ENCODE measurements at regions not wholly inside any gene's neighbourhood (a gene's known extent, or its start where the extent isn't known, plus 50 kb on each side); places are given as distances from the start of the nearest gene placed in this dataset.
A peak's percentile ranks its signal among the peaks of the same experiment; 100 is the strongest.

DNA sequence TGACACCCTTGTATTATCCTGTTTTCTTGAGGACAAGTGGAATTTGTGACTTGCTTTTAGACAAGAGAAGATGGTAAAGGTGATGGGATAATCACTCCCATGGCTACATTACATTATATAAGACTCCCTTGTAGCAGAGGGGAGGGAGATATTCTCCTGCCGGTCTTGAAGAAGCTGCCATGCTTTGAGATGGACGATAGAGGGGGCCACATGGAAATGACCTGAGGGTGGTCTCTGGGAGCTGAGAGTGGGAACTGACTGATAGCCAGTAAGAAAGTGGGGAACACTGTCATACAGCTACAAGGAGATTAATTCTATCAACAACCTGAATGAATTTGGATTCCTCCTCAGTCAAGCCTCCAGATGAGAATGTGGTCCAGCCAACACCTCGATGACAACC, 540.1 kb downstream of the NTRK3 start:
- peaks cover 0 to 5% (median 0%) of the 10 kb centered on the region in 7 donors for H3K27me3 ChIP-seq
- no peaks in the 10 kb centered on the region for H3K9me3 ChIP-seq
- H3K4me3 ChIP-seq, result no peak overlapping the region
- no peak for ATAC-seq
- intact Hi-C loops (cut with DNase I), result no loop called here
- no peak for DNase-seq
- WGBS, 2 donors, result 48 to 54% methylated on average over 3 of the region's 3 CpGs
- TF ChIP-seq, protein P1, sequence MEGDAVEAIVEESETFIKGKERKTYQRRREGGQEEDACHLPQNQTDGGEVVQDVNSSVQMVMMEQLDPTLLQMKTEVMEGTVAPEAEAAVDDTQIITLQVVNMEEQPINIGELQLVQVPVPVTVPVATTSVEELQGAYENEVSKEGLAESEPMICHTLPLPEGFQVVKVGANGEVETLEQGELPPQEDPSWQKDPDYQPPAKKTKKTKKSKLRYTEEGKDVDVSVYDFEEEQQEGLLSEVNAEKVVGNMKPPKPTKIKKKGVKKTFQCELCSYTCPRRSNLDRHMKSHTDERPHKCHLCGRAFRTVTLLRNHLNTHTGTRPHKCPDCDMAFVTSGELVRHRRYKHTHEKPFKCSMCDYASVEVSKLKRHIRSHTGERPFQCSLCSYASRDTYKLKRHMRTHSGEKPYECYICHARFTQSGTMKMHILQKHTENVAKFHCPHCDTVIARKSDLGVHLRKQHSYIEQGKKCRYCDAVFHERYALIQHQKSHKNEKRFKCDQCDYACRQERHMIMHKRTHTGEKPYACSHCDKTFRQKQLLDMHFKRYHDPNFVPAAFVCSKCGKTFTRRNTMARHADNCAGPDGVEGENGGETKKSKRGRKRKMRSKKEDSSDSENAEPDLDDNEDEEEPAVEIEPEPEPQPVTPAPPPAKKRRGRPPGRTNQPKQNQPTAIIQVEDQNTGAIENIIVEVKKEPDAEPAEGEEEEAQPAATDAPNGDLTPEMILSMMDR (IDR thresholded peaks at IDR 0.05), result no peak
- peaks cover 0 to 13% (median 3%) of the 10 kb centered on the region in 9 donors for H3K4me1 ChIP-seq
- H3K36me3 ChIP-seq, result no peaks in the 10 kb centered on the region
- no peak overlapping the region for H3K27ac ChIP-seq

DNA sequence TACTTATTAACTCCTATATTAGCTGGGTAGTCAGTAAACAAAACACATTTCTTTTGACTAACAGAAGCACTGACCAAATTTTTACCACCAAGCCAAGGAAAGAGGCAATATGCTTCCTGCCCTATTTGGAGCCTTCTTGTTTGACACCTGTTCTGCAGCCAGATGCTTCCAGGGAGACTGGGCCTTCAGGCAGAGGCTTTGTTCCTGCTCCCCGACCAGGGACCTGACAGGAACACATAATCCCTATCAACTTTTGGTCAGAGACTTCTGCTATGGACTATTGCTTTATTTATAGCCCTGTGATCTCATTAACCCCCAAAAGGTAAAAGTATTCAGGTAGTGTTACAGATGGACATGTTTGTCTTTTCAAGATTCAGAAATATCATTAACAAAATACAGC, 541.3 kb downstream of the NTRK3 start:
- H3K36me3 ChIP-seq, result no peaks in the 10 kb centered on the region
- TF ChIP-seq, protein P1 (IDR thresholded peaks at IDR 0.05), result no peak
- intact Hi-C loops (cut with DNase I), result no loop called here
- no peak overlapping the region for H3K4me3 ChIP-seq
- 41 to 43% methylated on average over 1 of the region's 1 CpG for WGBS, 2 donors
- ATAC-seq (no peak), DNase-seq (no peak)
- H3K4me1 ChIP-seq, result peaks cover 0 to 16% (median 3%) of the 10 kb centered on the region in 9 donors
- no peak overlapping the region for H3K27ac ChIP-seq
- no peaks in the 10 kb centered on the region for H3K9me3 ChIP-seq
- H3K27me3 ChIP-seq, result peaks cover 0 to 5% (median 0%) of the 10 kb centered on the region in 7 donors

DNA sequence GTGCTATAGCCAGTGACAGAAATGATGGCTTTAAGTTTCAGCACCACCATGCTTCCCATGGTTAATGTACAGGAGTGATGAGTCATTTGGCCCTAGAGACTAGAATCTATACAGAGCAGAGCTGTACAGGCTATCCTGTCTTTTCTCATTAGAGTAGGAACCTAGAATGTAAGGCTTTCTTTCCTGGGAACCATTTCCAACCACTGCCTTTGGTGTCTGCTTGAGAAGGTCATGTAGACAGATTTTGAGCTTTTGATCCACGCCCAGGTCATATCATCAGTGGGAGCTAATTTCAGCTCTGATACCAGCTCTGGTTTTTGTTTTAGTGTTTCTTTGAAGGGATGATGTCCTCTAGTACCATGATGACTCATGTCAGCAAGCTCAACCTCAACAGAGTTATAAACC, 543.1 kb downstream of the NTRK3 start:
- no peaks in the 10 kb centered on the region for H3K36me3 ChIP-seq
- ATAC-seq (peak in 6 of 8 donors; percentile 34 to 80 (median 70)), DNase-seq (no peak)
- peaks cover 0 to 5% (median 0%) of the 10 kb centered on the region in 7 donors for H3K27me3 ChIP-seq
- no peak overlapping the region for H3K27ac ChIP-seq
- no peaks in the 10 kb centered on the region for H3K9me3 ChIP-seq
- TF ChIP-seq, protein P1 (IDR thresholded peaks at IDR 0.05), result no peak
- intact Hi-C loops (cut with DNase I), result no loop called here
- H3K4me3 ChIP-seq, result no peak overlapping the region
- peaks cover 0 to 17% (median 3%) of the 10 kb centered on the region in 9 donors for H3K4me1 ChIP-seq
- WGBS, 2 donors, result 20 to 48% methylated on average over 1 of the region's 1 CpG

DNA sequence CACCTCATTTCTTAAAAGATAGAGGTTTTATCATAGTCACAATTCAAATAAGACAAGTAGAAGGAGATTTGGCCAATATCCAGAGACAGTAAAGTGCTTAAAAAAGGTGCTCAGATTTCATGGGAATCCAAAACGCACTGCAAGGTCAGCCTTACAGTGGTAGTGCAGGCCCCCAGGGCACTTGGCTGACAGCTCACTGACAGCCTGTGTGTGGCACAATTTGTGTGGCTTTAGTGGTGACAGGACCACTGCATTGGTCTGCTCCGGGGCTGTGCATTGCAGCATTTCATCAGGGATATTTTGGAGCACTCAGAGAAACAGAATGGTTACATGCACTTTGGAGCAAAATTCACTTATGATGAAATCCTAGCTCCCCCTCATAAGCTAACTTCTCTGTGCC, 544.3 kb downstream of the NTRK3 start:
- Histone ChIP-seq H3K4me3 (no peak overlapping the region), H3K27ac (no peak overlapping the region), H3K9me3 (no peaks in the 10 kb centered on the region), H3K4me1 (peaks cover 0 to 17% (median 3%) of the 10 kb centered on the region in 9 donors), H3K27me3 (peaks cover 0 to 5% (median 0%) of the 10 kb centered on the region in 7 donors), H3K36me3 (no peaks in the 10 kb centered on the region)
- 19 to 34% methylated on average over 2 of the region's 2 CpGs for WGBS, 2 donors
- intact Hi-C loops (cut with DNase I), result no loop called here
- ATAC-seq (peak in 2 of 8 donors; percentile 31 to 46), DNase-seq (no peak)
- TF ChIP-seq, protein P1 (IDR thresholded peaks at IDR 0.05), result no peak
